CD1c-positive myeloid dendritic cell (primary cell): ENCODE measurements at regions not wholly inside any gene's neighbourhood (a gene's known extent, or its start where the extent isn't known, plus 50 kb on each side); places are given as distances from the start of the nearest gene placed in this dataset.
"Not testable (repeated sequence)": the region's sequence is repeated elsewhere in the genome, so short reads cannot be mapped to it uniquely, and the experiment has no call there.

ENCODE experiments used
- DNase-seq: peaks from one replicate; pipeline ENCODE4 v3.0.0-alpha.2; 2016; ENCODE audit errors: extremely low spot score

DNA sequence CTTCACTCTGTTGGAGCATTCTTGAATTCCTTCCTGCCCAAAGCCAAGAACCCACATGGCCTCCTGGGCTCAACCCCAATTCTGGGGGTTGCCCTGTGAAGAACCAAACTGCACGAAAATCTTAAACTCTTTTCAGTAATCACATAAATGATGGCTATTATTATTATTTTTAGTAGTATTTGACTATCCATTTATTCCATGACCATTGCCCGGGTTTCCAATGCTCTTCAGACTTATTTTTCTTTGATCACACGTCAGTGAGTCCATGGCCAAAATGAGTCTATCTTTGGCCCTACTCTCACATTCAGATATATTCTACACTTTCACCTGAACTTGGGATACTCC, 185.9 kb downstream of the AVL9 start:
- no peak for DNase-seq

- peak; percentile 9 for DNase-seq
These were observed 185.2 kb downstream of the AVL9 start for GRCh38 chr7:32680259-32681173.

- no peak for DNase-seq
These were observed 183.9 kb downstream of the AVL9 start for GRCh38 chr7:32679192-32679591.

DNA sequence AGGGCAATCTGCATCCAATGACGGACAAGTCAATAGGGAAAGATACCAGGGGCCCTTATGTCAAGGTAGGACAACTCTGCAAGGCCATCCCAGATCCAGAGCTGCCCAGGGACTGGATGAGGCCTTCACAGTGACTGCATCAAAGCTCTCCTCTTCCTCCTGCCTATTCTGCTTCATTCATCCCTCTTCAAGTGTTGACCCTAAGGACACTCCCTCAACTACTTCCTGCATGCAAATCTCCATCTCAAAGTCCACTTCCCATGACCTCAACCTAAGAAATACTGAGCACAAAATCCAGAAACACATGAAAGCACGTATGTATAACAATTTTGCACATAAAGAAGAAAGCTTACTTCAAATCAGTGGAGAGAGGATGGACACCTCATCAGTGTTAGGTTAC, 182.3 kb downstream of the AVL9 start:
- no peak for DNase-seq

DNA sequence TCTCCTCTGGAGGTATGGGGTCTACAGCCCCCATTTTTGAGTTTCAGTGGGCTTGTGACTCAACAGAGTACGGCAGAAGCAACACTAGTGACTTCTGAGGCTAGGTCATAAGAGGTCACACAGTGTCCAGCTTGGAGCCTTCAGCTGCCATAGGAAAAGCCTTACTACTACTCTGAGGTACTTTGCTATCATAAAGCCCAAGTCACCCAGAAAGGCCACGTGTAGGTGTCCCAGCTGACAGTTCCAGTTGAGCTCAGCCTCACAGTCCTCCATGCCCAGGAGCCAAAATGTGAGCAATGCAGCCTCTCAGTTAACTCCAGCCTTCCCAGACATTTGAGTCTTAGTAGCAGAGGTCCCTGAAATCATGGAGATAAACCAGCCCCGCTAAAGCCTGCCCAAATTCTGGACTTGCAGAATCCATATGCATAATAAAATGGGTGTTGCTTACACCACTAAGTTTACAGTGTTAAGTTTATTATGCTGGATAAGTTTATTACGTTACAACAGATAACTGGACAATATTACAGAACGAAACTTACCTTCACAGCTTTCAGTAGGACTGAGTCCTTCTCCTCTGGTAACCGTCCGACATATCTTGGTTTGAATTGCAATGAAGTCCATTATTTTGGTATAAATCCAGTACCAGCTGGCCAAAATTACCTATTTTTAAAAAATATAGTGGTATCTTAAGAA, 181.1 kb downstream of the AVL9 start:
- no peak for DNase-seq

GRCh38 chr7:32673275-32673983, 178.1 kb downstream of the AVL9 start:
- no peak for DNase-seq

DNA sequence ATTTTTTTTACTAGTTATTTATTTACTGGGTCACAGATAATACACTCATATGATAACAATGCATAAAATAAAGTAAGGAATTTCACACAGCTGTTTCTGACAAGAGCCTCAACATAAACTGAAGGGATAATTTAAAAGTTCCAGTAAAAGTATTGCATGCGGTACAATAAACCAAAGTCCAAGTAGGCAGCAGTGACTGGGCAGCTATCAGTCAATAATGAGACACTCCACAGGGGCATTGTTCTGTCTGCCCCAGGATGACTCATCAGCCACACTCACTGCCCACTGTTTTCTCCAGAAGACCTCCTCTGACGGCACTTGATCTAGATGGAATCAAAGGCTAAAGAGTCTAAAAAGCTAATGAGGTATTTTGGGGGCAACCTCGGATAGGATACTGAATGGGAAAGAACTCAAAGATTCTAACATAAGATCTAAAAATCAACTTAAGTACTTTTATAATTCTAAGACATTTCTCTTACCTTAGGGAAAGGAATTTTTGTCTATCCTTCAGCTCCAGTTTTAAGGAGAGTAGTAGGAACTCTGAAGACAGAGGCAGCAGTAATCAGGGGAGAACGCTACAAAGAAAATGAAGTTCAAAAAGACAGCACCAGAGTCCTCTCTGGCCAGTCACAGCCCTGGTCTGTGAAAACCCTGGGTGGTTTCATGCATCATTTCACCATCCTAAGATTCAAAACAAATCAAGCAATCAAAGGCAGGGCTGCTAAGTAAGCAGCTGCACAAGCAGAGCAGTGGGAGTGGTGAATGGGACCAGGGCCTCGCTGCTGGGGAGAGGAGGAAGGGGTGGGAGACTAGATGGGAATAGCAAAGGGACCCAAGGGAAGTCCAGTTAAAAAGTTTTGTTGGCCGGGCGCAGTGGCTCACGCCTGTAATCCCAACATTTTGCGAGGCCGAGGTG, 175.1 kb downstream of the AVL9 start:
- DNase-seq = no peak

GRCh38 chr7:32669173-32669870, 174.0 kb downstream of the AVL9 start:
- DNase-seq = not testable (repeated sequence)

GRCh38 chr7:32668387-32669097, 173.3 kb downstream of the AVL9 start:
- not testable (repeated sequence) for DNase-seq

- DNase-seq = not testable (repeated sequence)
These were observed 172.3 kb downstream of the AVL9 start for GRCh38 chr7:32667586-32667985.

DNA sequence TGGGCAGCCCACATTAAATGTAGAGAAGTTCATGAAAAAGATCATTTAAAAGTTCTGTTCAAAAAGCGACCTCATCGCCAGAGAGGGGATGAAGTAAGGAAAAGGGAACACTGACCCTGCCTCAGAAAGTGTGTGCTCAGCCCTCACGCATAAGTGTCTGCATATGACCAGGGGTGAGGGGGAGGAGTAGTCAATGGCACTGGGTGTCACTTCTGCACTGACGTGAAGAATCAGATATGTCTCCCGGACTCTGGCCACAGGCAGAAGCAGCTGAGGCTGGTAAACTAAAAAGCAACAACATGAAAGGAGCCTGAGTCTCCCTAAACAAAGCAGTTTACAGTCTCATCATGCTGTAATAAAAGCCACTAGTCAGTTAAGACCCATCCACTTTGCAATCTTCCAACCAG, 168.5 kb downstream of the AVL9 start:
- DNase-seq = not testable (repeated sequence)

DNA sequence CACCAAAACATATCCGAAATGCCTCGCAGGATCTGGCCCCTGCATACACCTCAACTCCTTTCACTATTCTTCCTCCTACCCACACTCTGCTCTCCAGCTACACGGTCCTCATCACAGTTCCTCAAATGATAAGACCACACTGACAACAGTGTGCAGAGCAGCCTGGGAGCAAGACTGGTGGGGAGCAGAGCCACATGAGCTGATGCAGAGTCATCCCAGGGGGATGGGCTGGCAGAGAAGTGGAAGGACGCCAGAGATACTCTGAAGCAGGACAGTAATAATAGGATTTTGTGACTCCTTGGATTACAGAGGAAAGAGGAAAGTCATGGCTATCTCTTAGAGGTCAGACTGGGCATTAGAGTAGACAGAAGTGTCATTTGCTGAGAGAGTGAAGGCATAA, 167.2 kb downstream of the AVL9 start:
- DNase-seq = peak; percentile 24

DNA sequence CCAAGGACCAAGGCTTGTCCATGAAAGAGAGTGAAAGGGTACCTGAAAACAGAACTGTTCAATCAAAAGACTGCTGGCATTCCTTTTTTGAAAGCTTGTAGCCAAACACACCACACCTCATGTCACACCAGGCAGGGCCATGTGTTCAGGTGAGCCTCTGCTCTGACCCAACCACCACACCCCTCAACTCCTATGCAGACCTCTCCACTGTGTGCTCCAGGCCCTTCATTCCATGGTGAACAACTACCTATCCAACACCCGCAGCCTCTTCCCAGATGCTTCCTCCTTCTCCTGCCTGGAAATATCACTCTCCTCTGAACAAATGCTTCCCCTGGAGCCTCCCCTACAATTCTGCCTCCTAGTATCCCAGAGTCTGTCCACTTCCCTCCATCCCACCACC, 166.6 kb downstream of the AVL9 start:
- DNase-seq = no peak

GRCh38 chr7:32661501-32661900, 166.2 kb downstream of the AVL9 start:
- DNase-seq = no peak

DNA sequence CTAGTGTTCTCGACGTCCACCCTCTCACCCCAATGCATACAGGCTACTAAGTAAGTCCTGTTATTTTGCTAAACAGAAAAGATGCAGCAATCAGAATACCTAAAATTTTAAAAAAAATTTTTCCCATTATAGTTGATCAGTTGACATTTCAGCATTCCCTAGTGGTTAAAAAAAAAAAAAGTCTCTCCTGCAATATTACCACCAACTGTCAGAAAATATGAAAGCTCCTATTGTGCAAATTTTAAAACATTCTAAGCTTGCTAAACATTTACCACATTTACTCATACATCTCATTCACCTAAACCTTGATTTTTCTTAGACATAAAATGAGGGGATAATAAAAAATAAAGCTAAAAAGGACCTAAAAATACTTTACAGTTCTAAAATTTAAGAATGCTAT, 165.6 kb downstream of the AVL9 start:
- DNase-seq = no peak

DNA sequence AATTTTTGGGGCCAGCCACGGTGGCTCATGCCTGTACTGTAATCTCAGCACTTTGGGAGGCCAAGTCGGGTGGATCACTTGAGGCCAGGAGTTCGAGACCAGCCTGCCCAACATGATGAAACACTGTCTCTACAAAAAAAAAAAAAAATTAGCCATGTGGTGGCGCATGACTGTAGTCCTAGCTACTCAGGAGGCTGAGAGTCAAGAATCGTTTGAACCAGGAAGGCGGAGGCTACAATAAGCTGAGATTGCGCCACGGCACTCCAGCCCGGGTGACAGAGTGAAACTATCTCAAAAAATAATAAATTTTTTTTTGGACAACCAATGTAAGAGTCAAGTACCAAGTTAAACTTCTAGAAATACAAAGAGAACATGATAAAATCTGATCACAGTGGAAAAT, 164.6 kb downstream of the AVL9 start:
- no peak for DNase-seq

DNA sequence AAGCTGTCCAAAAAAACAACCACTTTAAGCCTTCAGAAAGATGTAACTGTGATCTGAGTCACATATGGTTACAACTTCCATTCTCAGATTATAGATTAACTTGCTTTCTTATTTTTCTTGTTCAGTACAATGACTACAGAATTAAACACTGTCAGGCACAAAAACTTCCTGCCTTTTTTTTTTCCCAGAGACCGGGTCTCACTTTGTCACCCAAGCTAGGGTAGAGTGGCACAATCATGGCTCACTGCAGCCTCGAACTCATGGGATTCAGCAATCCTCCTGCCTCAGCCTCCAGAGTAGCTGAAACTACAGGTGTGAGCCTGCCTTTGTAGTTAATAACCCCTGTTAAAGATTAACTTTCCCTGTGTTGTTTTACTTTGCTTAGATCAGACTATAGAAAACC, 163.2 kb downstream of the AVL9 start:
- DNase-seq = no peak

DNA sequence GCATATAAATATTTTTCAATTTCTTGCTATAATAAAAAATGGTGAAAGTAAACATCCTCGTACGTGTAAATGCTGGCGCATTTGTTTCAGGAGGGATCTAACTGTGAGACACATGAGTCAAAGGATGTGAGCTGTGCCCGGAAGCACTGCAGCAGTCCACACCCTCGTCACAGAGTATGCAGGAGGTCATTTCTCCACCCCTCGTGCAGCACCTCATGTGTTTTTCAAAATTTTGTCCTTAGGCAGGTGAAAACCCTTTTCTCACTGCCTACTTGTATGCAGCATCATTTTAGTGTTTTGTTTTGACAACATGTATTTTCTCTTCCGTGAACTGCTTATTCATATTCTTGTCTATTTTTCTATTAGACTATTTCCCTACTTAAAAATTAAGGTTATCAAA, 162.7 kb downstream of the AVL9 start:
- no peak for DNase-seq

GRCh38 chr7:32654549-32654948, 159.3 kb downstream of the AVL9 start:
- DNase-seq = not testable (repeated sequence)

DNA sequence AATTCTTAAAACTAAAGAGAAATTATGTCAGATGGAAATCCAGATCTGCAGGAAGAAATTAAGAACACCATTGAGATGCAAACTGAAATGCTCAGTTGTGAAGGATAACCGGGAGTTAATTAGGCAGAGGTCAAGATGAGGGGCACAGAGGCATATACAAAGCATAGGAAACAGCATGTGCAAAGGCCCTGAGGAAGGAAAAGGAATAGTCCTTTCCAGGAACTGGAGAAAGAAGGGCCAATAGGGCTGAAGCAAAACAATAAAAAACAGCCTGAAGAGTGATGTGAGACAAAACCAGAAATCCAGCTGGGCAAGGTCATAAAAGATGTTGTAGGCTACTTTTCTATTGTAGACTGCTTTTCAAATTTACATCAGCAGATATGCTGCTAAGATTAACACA, 155.1 kb downstream of the AVL9 start:
- DNase-seq = not testable (repeated sequence)
